NOMO-1 treated with dmso at 0.1 percent for 144 hours (cell line): ENCODE measurements at regions not wholly inside any gene's neighbourhood (a gene's known extent, or its start where the extent isn't known, plus 50 kb on each side); places are given as distances from the start of the nearest gene placed in this dataset.
"Not testable (repeated sequence)": the region's sequence is repeated elsewhere in the genome, so short reads cannot be mapped to it uniquely, and the experiment has no call there.

Experiments
- DNase-seq: peaks from one replicate; lab custom pipeline; 2025; ENCODE audit not compliant: unreplicated experiment; lab: John Stamatoyannopoulos, UW

DNA sequence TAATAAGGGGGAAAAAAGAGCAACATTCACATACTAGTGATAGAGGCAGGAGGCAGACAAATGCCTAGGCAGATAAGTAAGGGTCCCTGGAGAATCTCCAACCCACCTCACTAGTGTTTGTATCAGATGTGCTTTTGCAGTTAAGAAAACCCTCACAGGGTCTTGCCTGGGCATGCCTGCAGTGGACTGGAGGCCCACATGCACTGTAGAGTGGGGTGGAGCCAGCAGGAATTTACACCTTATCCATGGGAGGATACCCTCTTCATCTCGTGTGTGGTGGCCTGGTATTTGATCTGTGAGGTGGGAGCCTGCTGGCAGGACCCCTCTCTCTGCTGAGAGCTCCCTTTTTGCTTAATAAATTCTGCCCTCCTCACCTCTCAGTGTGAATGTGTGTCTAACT is 238.0 kb upstream of the SLC16A7 start:
- DNase-seq, result no peak

- not testable (repeated sequence) for DNase-seq
These were observed 249.6 kb upstream of the SLC16A7 start for GRCh38 chr12:59346248-59346647.

GRCh38 chr12:59345406-59345805 is 250.4 kb upstream of the SLC16A7 start:
- no peak for DNase-seq

- no peak for DNase-seq
These were observed 251.6 kb upstream of the SLC16A7 start for GRCh38 chr12:59344224-59344623.

DNA sequence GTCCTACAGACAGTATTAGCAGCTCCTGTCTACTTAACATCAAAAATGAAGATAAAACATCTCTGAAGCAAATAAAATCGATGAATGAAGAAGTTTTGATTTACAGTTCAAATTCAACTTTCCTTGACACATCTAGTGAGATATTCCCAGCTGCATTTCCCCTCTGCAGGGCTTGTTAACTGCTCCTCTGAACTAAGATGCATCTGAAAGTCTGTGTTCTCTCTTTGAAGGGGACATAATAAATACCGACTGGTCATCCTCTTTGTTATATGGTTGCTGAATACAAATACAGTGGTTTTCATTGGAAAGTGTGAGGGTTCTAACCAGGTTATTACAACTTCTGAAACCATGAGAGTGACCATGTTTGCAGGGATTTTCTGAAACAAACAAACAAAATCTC is 266.4 kb upstream of the SLC16A7 start:
- no peak for DNase-seq

DNA sequence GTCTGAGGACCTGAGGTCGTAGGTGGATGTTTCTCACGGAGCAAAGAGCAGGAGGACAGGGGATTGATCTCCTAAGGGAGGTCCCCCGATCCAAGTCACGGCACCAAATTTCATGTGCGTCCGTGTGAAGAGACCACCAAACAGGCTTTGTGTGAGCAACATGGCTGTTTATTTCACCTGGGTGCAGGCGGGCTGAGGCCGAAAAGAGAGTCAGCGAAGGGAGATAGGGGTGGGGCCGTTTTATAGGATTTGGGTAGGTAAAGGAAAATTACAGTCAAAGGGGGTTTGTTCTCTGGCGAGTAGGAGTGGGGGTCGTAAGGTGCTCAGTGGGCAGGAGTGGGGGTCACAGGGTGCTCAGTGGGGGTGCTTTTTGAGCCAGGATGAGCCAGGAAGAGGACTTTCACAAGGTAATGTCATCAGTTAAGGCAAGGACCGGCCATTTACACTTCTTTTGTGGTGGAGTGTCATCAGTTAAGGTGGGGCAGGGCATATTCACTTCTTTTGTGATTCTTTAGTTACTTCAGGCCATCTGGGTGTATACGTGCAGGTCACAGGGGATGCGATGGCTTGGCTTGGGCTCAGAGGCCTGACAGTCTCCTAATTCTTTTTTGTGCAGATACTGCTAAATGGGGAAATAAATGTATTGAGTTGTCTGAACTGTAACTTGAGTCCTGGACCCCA is 267.3 kb upstream of the SLC16A7 start:
- not testable (repeated sequence) for DNase-seq

DNA sequence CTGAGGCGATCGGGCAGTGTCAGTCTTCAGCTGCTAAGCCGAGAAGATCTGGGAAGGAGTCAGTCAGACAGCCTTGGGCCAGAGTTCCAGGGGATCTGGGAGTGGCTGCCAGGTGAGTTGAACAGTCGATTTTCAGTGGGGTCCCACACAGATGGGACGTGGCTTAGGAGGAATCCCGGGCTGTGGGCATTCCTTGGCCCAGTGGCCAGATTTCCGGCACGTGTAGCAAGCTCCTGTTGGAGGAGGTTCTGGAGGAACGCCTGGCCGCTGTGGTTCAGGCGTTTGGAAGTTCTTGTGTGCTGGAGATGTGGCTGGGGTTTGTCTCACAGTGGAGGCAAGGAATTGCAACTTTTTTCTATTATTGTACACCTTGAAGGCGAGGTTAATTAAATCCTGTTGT is 269.4 kb upstream of the SLC16A7 start:
- not testable (repeated sequence) for DNase-seq

- DNase-seq, result no peak
These were observed 273.4 kb upstream of the SLC16A7 start for GRCh38 chr12:59322473-59322872.

GRCh38 chr12:59321278-59321677 is 274.6 kb upstream of the SLC16A7 start:
- no peak for DNase-seq

- DNase-seq, result no peak
These were observed 275.7 kb upstream of the SLC16A7 start for GRCh38 chr12:59320112-59320511.

DNA sequence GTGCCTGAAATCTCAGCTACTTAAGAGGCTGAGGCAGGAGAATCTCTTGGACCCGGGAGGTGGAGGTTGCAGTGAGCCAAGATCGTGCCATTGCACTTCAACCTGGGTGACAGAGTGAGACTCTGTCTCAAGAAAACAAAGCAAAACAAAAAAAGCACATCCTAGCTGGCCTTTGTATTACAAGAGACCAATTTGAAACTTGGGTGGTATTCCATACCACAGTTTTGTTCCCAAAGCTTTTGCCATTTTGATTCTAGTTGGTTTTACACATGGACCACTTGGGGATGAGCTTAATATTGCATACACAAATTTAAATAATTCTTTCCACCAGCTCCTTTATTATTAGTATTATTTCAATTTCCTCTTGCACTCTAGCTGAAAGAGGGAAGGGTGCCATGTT is 276.9 kb upstream of the SLC16A7 start:
- no peak for DNase-seq

GRCh38 chr12:59317598-59317997 is 278.2 kb upstream of the SLC16A7 start:
- no peak for DNase-seq

GRCh38 chr12:59316938-59317337 is 278.9 kb upstream of the SLC16A7 start:
- DNase-seq, result no peak

DNA sequence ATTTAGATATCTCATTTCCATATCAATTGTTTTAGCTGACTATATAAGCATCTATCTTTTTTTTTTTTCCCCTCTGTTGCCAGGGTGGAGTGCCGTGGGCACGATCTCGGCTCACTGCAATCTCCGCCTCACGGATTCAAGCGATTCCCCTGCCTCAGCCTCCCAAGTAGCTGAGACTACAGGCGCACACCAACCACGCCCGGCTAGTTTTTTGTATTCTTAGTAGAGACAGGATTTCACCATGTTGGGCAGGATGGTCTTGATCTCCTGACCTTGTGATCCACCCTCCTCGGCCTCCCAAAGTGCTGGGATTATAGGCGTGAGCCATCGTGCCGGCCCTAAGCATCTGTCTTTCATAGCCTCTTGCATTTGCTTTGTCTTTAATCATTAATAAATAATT is 279.5 kb upstream of the SLC16A7 start:
- not testable (repeated sequence) for DNase-seq

DNA sequence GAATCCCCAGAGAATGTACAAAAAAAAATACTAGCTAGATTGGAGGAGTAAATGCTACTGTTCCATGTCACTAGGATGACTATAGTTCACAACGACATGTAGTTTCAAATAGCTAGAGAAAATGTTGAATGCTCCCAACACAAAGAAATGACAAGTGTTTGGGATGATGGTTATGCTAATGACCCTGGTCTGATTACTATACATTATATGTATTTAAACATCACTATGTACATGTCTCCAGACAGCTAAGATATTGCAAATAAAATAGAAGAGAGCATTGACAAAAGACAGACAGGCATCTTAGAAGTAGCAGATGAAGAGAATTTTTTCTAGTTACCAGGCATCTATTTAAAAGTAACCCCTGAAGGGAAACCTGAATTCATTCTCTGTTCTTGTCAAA is 281.6 kb upstream of the SLC16A7 start:
- DNase-seq, result no peak

DNA sequence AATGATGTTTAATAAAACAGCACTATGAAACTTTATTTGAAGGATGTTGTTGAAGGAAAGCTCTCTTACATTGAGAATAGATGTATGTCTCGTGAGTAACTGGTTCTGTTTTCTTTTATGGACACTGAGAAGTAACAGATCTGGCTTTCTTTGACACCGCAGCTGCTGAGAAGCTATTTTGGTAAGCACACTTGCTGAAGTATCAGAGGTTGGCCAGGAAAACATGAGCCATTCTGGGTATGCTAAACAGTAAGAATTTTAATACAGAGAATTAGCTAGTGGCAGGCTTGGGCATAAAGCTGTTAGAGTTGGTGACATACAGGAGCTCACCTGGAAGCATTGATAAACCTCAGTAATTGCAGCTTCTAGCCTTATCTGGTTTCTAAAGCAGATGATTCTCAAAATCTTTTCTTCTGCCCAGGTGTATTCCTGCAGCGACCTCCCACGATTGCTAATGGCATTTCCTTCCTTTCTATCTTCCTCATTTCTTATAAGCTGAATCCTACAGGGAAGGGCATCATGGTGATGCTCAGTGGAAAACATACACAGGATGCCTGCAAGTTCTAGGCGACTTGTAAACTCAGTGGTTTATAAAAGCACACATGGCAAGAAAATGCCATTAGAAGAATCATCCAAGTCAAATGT is 291.6 kb upstream of the SLC16A7 start:
- no peak for DNase-seq

DNA sequence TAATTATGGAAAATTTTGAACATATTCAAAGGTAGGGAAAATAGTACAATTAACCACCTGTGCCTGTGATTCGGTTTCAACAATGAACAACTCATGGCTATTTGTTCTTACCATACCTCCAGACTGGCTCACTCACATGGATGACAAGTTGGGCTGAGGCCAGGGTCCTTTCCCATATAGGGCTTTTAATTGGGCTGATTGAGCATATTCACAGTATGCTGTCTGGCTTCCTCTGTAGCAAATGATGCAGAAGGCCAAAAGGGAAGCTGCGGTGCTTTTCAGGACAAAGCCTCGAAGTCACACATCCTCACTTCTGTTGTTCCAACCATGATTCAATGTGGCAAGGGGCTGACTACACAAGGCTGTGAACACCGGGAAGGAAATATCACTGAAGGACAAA is 297.5 kb upstream of the SLC16A7 start:
- no peak for DNase-seq

DNA sequence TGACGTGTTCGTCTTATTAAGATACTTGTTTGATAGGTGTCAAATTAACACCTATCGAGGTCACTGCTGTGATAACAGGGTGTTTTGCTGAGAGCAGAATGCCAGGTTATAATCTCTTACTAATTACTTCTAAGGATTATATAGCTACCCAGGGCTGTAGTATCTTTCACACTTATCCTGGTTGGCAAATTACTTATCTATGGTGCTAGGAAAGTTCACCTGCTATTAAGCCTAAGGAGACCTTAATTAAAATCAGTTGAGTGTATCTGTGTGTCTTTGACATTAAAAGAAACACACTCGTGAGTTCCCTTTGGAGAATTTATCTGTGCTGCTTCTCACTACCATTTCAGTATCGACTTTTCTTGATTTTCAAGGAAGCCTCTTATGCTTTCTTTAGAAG is 301.6 kb upstream of the SLC16A7 start:
- DNase-seq, result no peak

- DNase-seq, result no peak
These were observed 312.8 kb upstream of the SLC16A7 start for GRCh38 chr12:59282999-59283398.

DNA sequence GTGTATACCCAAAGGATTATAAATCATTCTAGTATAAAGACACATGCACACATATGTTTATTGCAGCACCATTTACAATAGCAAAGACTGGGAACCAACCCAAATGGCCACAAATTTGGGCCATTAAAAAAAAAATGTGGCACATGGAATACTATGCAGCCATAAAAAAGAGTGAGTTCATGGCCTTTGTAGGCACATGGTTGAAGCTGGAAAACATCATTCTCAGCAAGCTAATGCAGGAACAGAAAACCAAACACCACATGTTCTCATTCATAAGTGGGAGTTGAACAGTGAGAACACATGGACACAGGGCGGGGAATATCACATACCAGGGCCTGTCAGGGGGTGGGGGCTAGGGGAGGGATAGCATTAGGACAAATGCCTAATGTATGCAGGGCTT is 322.3 kb upstream of the SLC16A7 start:
- DNase-seq, result not testable (repeated sequence)

DNA sequence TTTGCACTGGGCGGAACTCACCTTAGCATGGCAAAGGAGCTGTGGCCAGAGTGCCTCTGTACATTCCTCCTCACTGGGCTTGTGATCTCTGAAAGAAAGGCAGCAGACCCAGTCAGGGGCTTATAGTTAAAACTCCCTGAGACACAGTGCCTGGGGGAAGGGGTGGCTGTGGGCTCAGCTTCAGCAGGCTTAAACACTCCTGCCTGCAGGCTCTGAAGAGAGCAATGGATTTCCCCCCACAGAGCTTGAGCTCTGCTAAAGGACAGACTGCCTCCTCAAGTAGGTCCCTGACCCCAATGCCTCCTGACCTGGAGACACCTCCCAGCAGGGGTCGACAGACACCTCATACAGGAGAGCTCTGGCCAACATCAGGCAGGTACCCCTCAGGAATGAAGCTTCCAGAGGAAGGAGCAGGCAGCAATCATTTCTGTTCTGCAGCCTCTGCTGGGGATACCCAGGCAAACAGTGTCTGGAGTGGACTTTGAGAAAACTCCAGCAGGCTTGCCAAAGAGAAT is 327.5 kb upstream of the SLC16A7 start:
- no peak for DNase-seq

DNA sequence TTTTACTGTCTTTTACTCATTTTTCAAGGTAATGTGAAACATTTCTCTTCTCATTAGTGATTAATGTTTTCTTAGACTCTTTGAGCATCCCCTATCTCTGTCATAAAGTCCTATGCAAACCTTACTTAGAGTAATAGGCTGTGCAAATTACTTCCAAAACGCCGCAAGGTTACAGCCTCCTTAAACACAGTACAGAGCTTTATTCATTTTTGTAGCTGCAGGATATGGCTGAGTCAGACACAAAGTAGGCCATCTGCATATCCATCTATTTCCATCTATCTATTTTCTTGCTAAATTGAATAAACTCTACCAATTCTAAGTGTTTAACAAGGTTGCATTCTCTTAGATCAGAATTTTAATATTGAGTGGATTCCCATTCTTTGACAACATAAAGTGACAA is 335.6 kb upstream of the SLC16A7 start:
- no peak for DNase-seq

- no peak for DNase-seq
These were observed 332.4 kb upstream of the LRIG3 start for GRCh38 chr12:59252731-59253130.
